ENCODE measurements at regions not wholly inside any gene's neighbourhood (a gene's known extent, or its start where the extent isn't known, plus 50 kb on each side); places are given as distances from the start of the nearest gene placed in this dataset.

DNA sequence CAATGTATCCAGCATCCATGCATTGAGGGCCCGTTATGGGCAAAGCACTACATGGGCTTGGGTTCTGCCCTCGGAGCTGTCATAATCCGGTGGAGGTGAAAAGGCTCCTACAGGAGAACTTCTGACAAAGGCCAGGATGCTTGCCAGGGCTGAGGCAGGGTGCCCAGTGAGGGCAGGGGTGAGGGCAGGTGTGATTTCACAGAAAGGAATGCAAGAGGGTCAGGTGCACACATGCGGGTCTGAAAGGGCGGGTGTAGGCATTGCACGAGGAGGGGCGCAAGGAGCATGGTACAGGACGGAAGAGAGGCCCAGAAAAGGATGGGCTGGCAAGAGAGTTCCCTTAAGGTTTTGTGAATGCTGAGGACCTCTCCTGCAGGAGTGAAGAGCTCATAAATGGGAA is 348.0 kb downstream of the BTBD3 start:
- TF ChIP-seq CTCF (IDR thresholded peaks at IDR 0.05) (no peak), EZH2 (IDR thresholded peaks at IDR 0.05) (no peak)
